GM21576 (cell line): ENCODE measurements at regions not wholly inside any gene's neighbourhood (a gene's known extent, or its start where the extent isn't known, plus 50 kb on each side); places are given as distances from the start of the nearest gene placed in this dataset.
"Not testable (repeated sequence)": the region's sequence is repeated elsewhere in the genome, so short reads cannot be mapped to it uniquely, and the experiment has no call there.

Experiments used
- ATAC-seq: cut with Tn5 transposase; IDR thresholded peaks from one replicate; pipeline ENCODE4 v1.9.1; 2021; ENCODE audit warnings: mild to moderate bottlenecking, moderate library complexity; ENCODE audit not compliant: unreplicated experiment

GRCh38 chr4:128536746-128537145 is 249.1 kb upstream of the PGRMC2 start:
- no peak for ATAC-seq

- ATAC-seq: not testable (repeated sequence)
These were observed 247.9 kb upstream of the PGRMC2 start for GRCh38 chr4:128535510-128535909.

DNA sequence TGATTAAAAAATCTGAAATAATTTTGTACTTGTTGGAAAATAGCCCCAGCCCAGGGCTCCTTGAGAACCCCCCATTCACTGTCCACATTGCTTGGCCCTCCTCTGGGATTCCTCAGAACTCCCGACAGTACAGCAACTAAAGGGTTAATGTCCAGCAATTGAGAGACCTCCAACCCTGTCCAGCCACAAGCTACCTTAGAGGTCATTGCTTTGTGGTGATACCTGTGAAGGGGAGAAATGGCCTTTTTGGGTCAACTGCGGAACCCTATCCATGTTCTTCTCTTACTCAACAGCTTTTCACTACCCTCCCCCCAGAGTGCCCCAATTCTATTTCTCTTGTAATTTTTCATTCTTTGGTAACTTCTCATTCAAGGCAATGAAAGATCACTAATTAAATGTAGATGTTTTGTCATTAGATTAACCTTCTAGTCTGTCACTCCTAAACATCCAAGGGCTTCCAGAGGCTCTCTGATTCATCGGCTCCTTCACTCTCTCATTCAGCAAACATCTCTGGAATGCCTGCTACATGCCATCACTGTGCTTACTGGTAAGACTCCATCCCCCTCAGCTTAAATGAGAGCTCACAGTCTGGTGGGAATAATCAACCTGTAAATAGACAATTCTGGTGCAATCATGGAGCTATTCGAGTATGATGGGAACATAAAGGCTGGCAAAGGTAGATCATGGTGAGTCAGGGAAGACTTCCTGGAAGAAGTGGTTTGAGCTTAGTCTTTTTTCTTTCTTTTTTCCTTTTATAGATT is 241.4 kb upstream of the PGRMC2 start:
- ATAC-seq: no peak

DNA sequence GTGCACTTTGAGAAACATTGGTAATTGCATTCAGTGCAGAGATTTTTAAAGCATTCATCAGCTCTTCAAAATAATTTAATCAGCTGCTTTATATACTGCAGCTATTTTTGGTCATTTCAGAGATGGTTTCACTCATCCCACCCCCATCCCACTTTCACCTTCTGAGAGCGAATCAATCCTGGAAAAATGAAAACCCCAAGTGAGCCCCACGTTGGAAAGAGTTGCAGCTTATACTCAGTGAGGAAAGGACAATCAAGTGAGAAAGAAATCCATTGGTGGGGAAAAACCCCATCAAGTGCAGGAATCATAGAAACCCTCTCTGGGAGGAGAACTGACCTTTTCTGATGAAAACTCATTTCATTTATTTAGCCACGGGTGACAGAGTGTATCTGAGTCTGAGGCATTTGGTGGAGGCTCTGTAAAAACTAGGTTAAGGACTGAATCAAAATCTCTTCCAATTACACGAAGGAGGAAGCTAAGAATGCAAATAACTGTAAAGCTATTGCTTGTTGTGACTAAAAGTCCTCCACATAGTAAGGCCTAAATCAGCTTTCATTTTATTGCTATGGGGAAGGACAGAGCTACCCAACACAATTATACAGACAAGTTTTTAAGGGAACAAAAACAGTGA is 240.4 kb upstream of the PGRMC2 start:
- no peak for ATAC-seq

GRCh38 chr4:128527351-128527750 is 239.7 kb upstream of the PGRMC2 start:
- ATAC-seq: no peak

DNA sequence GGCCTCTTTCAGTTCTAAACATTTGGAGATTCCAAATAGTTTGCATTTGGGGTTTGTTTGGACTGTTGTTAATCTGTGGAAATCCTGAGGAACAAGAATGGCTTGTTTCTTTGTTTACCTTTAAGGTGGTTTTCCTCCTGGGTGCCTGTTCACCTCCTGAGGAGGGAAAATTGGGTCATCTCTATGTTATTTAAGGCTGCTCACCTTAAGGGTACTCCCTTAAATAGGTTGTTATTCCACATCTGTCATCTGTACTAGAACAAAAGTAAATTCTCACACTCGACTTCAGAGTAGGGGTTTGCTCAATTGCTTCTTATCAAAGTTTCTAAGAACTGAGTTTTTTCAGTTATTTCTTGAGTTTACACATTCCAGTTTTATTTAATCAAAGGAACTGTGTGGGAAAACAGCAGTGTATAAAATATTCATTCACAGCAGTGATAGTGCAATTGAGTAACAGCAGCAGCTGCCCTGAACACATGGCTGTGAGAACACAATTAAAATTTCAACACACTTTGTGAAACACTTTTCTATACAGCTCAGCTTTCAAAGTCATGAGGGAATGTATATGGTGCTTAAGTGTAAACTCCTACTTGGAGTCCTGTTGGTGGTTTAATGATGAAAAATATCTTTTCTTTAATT is 238.5 kb upstream of the PGRMC2 start:
- ATAC-seq: no peak

- ATAC-seq: no peak
These were observed 237.8 kb upstream of the PGRMC2 start for GRCh38 chr4:128525387-128525786.

GRCh38 chr4:128524311-128524710 is 236.7 kb upstream of the PGRMC2 start:
- no peak for ATAC-seq

- ATAC-seq: no peak
These were observed 234.1 kb upstream of the PGRMC2 start for GRCh38 chr4:128521648-128522111.

DNA sequence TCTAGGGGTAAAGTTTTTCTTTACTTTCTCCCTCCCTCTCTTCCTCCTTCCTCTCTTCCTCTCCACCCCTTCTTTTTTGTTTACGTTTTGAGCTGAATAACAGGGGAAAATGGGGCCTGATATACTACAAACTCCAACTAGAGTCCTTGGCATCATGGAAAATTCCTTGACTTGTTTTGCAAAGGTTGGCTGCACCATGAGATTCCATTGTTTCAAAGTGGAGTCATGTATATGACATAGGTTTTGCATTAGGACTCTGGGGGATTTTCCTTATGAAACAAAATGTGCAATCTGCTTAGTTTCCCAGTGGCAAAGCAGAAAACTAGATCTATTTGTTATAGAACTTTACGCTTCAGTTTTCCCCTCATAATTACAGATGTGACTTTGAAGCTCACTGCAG is 233.5 kb upstream of the PGRMC2 start:
- ATAC-seq: no peak

DNA sequence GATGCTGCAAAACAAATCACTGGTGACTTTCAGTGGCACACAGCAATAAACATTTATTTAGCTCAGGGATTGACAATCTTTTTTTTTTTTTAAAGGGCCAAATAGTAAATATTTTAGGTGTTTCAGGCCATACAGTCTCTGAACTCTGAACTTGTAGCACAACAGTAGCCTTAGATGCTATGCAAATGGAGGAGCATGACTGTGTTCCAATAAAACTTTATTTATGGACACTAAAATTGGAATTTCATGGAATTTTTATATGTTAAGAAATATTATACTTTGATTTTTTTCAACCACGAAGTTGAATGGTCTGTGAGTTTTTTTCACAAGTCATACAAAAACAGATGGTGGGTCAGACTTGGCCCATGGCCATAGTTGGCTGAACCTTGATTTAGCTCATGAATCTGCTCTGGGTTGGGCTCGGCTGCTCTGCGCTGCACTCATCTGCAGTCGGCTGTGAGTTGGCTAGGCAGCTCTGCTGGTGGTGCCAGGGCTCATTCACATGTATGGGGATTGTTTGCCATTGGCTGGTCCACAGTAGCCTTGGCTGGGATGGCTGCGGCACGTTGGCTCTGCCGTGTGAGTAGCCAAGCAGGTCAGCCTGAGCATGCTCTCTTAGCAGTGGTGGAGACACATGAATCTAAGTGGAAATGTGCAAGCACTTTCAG is 231.7 kb upstream of the PGRMC2 start:
- ATAC-seq: no peak

- ATAC-seq: peak; percentile 93
These were observed 230.3 kb upstream of the PGRMC2 start for GRCh38 chr4:128517739-128518510.

- no peak for ATAC-seq
These were observed 229.6 kb upstream of the PGRMC2 start for GRCh38 chr4:128517096-128517738.

- ATAC-seq: peak; percentile 57
These were observed 228.8 kb upstream of the PGRMC2 start for GRCh38 chr4:128516301-128516969.

DNA sequence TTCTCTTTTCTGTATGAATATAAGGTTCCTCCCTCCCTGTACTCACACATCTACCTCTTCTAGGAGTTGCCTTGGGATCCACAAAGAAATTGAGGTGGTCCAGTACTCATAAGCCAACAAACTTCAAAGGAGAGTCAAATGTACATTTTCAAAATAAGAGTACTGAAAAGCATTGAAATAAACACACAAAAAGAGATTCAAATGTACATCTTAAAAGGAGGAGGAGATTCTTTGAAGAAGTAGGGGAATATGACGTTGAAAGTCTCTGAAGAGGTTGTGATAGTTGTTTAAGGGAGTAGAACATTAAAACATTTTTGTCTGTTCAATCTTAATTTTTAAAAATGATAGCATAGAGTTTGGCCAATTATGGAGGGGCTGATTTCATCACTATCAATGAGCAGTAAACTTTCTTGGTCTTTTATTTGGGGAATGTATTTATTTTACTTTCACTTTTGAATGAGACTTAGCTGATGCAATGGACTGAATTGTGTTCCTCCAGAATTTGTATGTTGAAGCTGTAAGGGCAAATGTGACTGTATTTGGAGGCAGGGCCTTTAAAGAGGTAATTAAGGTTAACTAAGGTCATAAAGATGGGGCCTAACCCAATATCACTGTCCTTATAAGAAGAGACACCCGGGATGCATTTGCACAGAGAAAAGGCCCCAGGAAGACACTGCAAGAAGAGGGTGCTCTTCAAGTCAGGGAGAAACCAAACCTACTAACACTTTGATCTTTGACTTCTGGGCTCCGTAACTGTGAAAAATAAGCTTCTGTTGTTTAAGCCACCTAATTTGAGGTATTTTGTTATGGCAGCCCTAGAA is 226.3 kb upstream of the PGRMC2 start:
- no peak for ATAC-seq

DNA sequence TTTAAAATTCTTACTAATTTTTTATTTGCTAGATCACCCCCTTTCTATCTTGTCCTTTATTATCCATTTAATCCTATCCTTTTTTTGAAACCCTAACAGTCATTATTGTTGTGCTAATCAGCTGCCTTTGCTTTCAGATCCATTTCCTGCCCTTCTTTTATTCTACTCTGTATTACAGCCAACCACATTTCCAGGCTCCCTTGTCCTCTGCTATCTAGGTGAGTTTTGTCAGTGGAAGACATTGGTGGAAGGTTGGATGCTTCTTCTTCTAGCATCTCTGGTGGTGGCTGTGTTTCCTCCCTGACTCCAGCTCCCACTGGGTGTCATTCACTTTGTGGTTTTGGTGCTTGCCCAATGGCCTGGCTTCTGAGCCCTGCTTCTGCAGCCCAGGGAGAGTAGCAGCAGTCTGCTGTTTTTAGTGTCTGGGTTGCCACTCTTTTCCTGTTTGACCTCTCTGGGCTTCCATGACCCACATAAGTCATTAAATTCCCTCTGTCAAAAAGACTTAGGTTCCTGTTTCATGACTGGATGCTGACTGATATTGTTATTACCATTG is 225.2 kb upstream of the PGRMC2 start:
- ATAC-seq: no peak

GRCh38 chr4:128512161-128512560 is 224.5 kb upstream of the PGRMC2 start:
- no peak for ATAC-seq

DNA sequence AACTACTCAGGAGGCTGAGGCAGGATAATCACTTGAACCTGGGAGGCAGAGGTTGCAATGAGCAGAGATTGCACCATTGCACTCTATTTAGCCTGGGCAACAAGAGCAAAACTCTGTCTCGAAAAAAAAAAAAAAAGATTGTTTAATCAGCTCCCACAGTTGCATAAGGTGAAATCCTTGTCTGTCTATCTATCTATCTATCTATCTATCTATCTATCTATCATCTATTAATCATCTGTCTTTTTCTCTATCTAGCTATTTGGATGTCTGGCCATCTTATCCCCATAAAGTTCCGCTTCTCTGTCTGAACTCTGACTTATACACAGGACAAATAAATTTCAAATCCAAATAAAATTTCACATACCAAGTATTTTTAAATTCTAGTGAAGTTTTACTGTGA is 223.2 kb upstream of the PGRMC2 start:
- ATAC-seq: no peak
